ENCODE measurements at regions not wholly inside any gene's neighbourhood (a gene's known extent, or its start where the extent isn't known, plus 50 kb on each side); places are given as distances from the start of the nearest gene placed in this dataset.
"Not testable (repeated sequence)": the region's sequence is repeated elsewhere in the genome, so short reads cannot be mapped to it uniquely, and the experiment has no call there.

GRCh38 chr11:31960126-31960525, 130.7 kb upstream of the RCN1 start:
- WGBS, result 47% methylated on average over 4 of the region's 4 CpGs
- Histone ChIP-seq H3K4me1 (ENCODE audit: insufficient read depth) (peaks cover 2% of the 10 kb centered on the region), H3K4me3 (ENCODE audit: low read depth, low read length) (no peak overlapping the region), H3K27ac (ENCODE audit: low read depth) (no peak overlapping the region), H3K36me3 (ENCODE audit: insufficient read depth) (no peaks in the 10 kb centered on the region)
- DNase-seq (ENCODE audit: extremely low spot score), result no peak

- WGBS, result 75% methylated on average over 6 of the region's 6 CpGs
Observed at GRCh38 chr11:31959716-31960115, 131.2 kb upstream of the RCN1 start.

GRCh38 chr11:31958076-31958735, 132.7 kb upstream of the RCN1 start:
- 25% methylated on average over 15 of the region's 15 CpGs for WGBS
- no peak overlapping the region for H3K4me3 ChIP-seq (ENCODE audit: low read depth, low read length)
- DNase-seq (ENCODE audit: extremely low spot score), result no peak

More at GRCh38 chr11:31959716-31960115, 131.2 kb upstream of the RCN1 start:
- H3K4me1 ChIP-seq (ENCODE audit: insufficient read depth), result peaks cover 2% of the 10 kb centered on the region
- no peak overlapping the region for H3K27ac ChIP-seq (ENCODE audit: low read depth)
- H3K36me3 ChIP-seq (ENCODE audit: insufficient read depth), result no peaks in the 10 kb centered on the region
- no peak overlapping the region for H3K4me3 ChIP-seq (ENCODE audit: low read depth, low read length)
- DNase-seq (ENCODE audit: extremely low spot score), result no peak

GRCh38 chr11:31957674-31958073, 133.2 kb upstream of the RCN1 start:
- no peak for DNase-seq (ENCODE audit: extremely low spot score)
- WGBS, result 57% methylated on average over 7 of the region's 7 CpGs
- no peak overlapping the region for H3K27ac ChIP-seq (ENCODE audit: low read depth)
- H3K4me1 ChIP-seq (ENCODE audit: insufficient read depth), result peaks cover 2% of the 10 kb centered on the region
- no peaks in the 10 kb centered on the region for H3K36me3 ChIP-seq (ENCODE audit: insufficient read depth)
- H3K4me3 ChIP-seq (ENCODE audit: low read depth, low read length), result no peak overlapping the region

More at GRCh38 chr11:31958076-31958735, 132.7 kb upstream of the RCN1 start:
- Histone ChIP-seq H3K4me1 (ENCODE audit: insufficient read depth) (peaks cover 2% of the 10 kb centered on the region), H3K36me3 (ENCODE audit: insufficient read depth) (no peaks in the 10 kb centered on the region), H3K27ac (ENCODE audit: low read depth) (no peak overlapping the region)

- WGBS, result 87% methylated on average over 3 of the region's 3 CpGs
- Histone ChIP-seq H3K4me3 (ENCODE audit: low read depth, low read length) (no peak overlapping the region), H3K36me3 (ENCODE audit: insufficient read depth) (no peaks in the 10 kb centered on the region), H3K4me1 (ENCODE audit: insufficient read depth) (peaks cover 2% of the 10 kb centered on the region), H3K27ac (ENCODE audit: low read depth) (no peak overlapping the region)
- DNase-seq (ENCODE audit: extremely low spot score), result no peak
Observed at GRCh38 chr11:31956310-31956709, 134.6 kb upstream of the RCN1 start.

GRCh38 chr11:31955838-31956237, 135.0 kb upstream of the RCN1 start:
- WGBS, result 92% methylated on average over 7 of the region's 7 CpGs
- Histone ChIP-seq H3K4me3 (ENCODE audit: low read depth, low read length) (no peak overlapping the region), H3K4me1 (ENCODE audit: insufficient read depth) (peaks cover 2% of the 10 kb centered on the region), H3K36me3 (ENCODE audit: insufficient read depth) (no peaks in the 10 kb centered on the region), H3K27ac (ENCODE audit: low read depth) (no peak overlapping the region)
- DNase-seq (ENCODE audit: extremely low spot score), result no peak

- H3K36me3 ChIP-seq (ENCODE audit: insufficient read depth), result no peaks in the 10 kb centered on the region
- peaks cover 2% of the 10 kb centered on the region for H3K4me1 ChIP-seq (ENCODE audit: insufficient read depth)
- WGBS, result 78% methylated on average over 6 of the region's 6 CpGs
- no peak overlapping the region for H3K27ac ChIP-seq (ENCODE audit: low read depth)
- no peak for DNase-seq (ENCODE audit: extremely low spot score)
- no peak overlapping the region for H3K4me3 ChIP-seq (ENCODE audit: low read depth, low read length)
Observed at GRCh38 chr11:31953803-31954327, 137.0 kb upstream of the RCN1 start.

GRCh38 chr11:31949733-31950200, 138.6 kb upstream of the PAX6 start:
- DNase-seq (ENCODE audit: extremely low spot score), result not testable (repeated sequence)

GRCh38 chr11:31947051-31947450, 135.9 kb upstream of the PAX6 start:
- 79% methylated on average over 6 of the region's 6 CpGs for WGBS
- H3K4me1 ChIP-seq (ENCODE audit: insufficient read depth), result no peaks in the 10 kb centered on the region
- no peak overlapping the region for H3K27ac ChIP-seq (ENCODE audit: low read depth)
- no peaks in the 10 kb centered on the region for H3K36me3 ChIP-seq (ENCODE audit: insufficient read depth)
- no peak for DNase-seq (ENCODE audit: extremely low spot score)
- no peak overlapping the region for H3K4me3 ChIP-seq (ENCODE audit: low read depth, low read length)

More at GRCh38 chr11:31949733-31950200, 138.6 kb upstream of the PAX6 start:
- not testable (repeated sequence) for H3K36me3 ChIP-seq (ENCODE audit: insufficient read depth); H3K27ac ChIP-seq (ENCODE audit: low read depth); H3K4me3 ChIP-seq (ENCODE audit: low read depth, low read length); H3K4me1 ChIP-seq (ENCODE audit: insufficient read depth)

- H3K4me3 ChIP-seq (ENCODE audit: low read depth, low read length), result no peak overlapping the region
- no peaks in the 10 kb centered on the region for H3K36me3 ChIP-seq (ENCODE audit: insufficient read depth)
- no peaks in the 10 kb centered on the region for H3K4me1 ChIP-seq (ENCODE audit: insufficient read depth)
- no peak for DNase-seq (ENCODE audit: extremely low spot score)
- no peak overlapping the region for H3K27ac ChIP-seq (ENCODE audit: low read depth)
- 43% methylated on average over 2 of the region's 2 CpGs for WGBS
Observed at GRCh38 chr11:31943056-31943780, 132.1 kb upstream of the PAX6 start.

GRCh38 chr11:31940371-31941037, 129.4 kb upstream of the PAX6 start:
- no peaks in the 10 kb centered on the region for H3K36me3 ChIP-seq (ENCODE audit: insufficient read depth)
- no peaks in the 10 kb centered on the region for H3K4me1 ChIP-seq (ENCODE audit: insufficient read depth)
- no peak for DNase-seq (ENCODE audit: extremely low spot score)
- 41% methylated on average over 4 of the region's 4 CpGs for WGBS
- no peak overlapping the region for H3K4me3 ChIP-seq (ENCODE audit: low read depth, low read length)
- no peak overlapping the region for H3K27ac ChIP-seq (ENCODE audit: low read depth)

- Histone ChIP-seq H3K36me3 (ENCODE audit: insufficient read depth) (no peaks in the 10 kb centered on the region), H3K27ac (ENCODE audit: low read depth) (no peak overlapping the region), H3K4me1 (ENCODE audit: insufficient read depth) (no peaks in the 10 kb centered on the region), H3K4me3 (ENCODE audit: low read depth, low read length) (no peak overlapping the region)
- WGBS, result 24% methylated on average over 3 of the region's 3 CpGs
- no peak for DNase-seq (ENCODE audit: extremely low spot score)
Observed at GRCh38 chr11:31939004-31939403, 127.9 kb upstream of the PAX6 start.

GRCh38 chr11:31936312-31936711, 125.2 kb upstream of the PAX6 start:
- H3K4me3 ChIP-seq (ENCODE audit: low read depth, low read length), result no peak overlapping the region

More at GRCh38 chr11:31936312-31936711, 125.2 kb upstream of the PAX6 start:
- Histone ChIP-seq H3K27ac (ENCODE audit: low read depth) (no peak overlapping the region), H3K36me3 (ENCODE audit: insufficient read depth) (no peaks in the 10 kb centered on the region), H3K4me1 (ENCODE audit: insufficient read depth) (no peaks in the 10 kb centered on the region)
- 84% methylated on average over 1 of the region's 1 CpG for WGBS
- no peak for DNase-seq (ENCODE audit: extremely low spot score)
